ENCODE measurements at regions not wholly inside any gene's neighbourhood (a gene's known extent, or its start where the extent isn't known, plus 50 kb on each side); places are given as distances from the start of the nearest gene placed in this dataset.
"Not testable (repeated sequence)": the region's sequence is repeated elsewhere in the genome, so short reads cannot be mapped to it uniquely, and the experiment has no call there.

- DNase-seq (ENCODE audit: low read depth) = no peak
- TF ChIP-seq, protein P1, sequence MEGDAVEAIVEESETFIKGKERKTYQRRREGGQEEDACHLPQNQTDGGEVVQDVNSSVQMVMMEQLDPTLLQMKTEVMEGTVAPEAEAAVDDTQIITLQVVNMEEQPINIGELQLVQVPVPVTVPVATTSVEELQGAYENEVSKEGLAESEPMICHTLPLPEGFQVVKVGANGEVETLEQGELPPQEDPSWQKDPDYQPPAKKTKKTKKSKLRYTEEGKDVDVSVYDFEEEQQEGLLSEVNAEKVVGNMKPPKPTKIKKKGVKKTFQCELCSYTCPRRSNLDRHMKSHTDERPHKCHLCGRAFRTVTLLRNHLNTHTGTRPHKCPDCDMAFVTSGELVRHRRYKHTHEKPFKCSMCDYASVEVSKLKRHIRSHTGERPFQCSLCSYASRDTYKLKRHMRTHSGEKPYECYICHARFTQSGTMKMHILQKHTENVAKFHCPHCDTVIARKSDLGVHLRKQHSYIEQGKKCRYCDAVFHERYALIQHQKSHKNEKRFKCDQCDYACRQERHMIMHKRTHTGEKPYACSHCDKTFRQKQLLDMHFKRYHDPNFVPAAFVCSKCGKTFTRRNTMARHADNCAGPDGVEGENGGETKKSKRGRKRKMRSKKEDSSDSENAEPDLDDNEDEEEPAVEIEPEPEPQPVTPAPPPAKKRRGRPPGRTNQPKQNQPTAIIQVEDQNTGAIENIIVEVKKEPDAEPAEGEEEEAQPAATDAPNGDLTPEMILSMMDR (IDR thresholded peaks at IDR 0.05; ENCODE audit: insufficient read depth, low read depth, low read length, missing control alignments) = no peak
- no peak overlapping the region for H3K4me3 ChIP-seq (ENCODE audit: low read length)
Observed at GRCh38 chr12:46990211-46990610, 89.2 kb upstream of the PCED1B start.

GRCh38 chr12:46992051-46992450 lies 87.4 kb upstream of the PCED1B start:
- not testable (repeated sequence) for DNase-seq (ENCODE audit: low read depth)

GRCh38 chr12:46998811-46999368 lies 80.5 kb upstream of the PCED1B start:
- peak; percentile 75 for DNase-seq (ENCODE audit: low read depth)
- TF ChIP-seq, protein P1 (IDR thresholded peaks at IDR 0.05; ENCODE audit: insufficient read depth, low read depth, low read length, missing control alignments) = no peak
- no peak overlapping the region for H3K4me3 ChIP-seq (ENCODE audit: low read length)

More at GRCh38 chr12:46992051-46992450, 87.4 kb upstream of the PCED1B start:
- not testable (repeated sequence) for H3K4me3 ChIP-seq (ENCODE audit: low read length)

GRCh38 chr12:47004634-47005033 lies 74.8 kb upstream of the PCED1B start:
- H3K4me3 ChIP-seq (ENCODE audit: low read length) = no peak overlapping the region
- TF ChIP-seq, protein P1 (IDR thresholded peaks at IDR 0.05; ENCODE audit: insufficient read depth, low read depth, low read length, missing control alignments) = no peak
- DNase-seq (ENCODE audit: low read depth) = no peak

- TF ChIP-seq, protein P1 (IDR thresholded peaks at IDR 0.05; ENCODE audit: insufficient read depth, low read depth, low read length, missing control alignments) = no peak
- no peak for DNase-seq (ENCODE audit: low read depth)
- no peak overlapping the region for H3K4me3 ChIP-seq (ENCODE audit: low read length)
Observed at GRCh38 chr12:47007048-47007447, 72.4 kb upstream of the PCED1B start.

DNA sequence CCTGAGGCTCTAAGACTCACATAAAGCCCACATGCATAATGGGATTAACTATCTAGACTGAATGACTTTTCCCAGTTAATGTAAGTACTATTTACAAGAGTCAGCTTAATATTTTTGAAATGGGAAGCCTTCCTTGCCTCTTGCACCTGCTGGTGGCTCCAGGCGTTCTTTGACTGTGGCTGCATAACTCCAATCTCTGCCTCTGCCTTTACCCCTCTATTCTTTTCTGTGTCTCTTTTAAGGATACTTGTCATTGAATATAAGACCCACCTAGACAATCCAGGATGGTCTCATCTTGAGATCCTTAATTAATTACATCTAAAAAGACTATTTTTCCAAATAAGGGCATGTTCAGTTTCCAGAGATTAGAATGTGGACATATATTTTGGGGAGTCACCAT lies 66.9 kb upstream of the PCED1B start:
- TF ChIP-seq, protein P1 (IDR thresholded peaks at IDR 0.05; ENCODE audit: insufficient read depth, low read depth, low read length, missing control alignments) = no peak
- no peak overlapping the region for H3K4me3 ChIP-seq (ENCODE audit: low read length)
- DNase-seq (ENCODE audit: low read depth) = no peak

DNA sequence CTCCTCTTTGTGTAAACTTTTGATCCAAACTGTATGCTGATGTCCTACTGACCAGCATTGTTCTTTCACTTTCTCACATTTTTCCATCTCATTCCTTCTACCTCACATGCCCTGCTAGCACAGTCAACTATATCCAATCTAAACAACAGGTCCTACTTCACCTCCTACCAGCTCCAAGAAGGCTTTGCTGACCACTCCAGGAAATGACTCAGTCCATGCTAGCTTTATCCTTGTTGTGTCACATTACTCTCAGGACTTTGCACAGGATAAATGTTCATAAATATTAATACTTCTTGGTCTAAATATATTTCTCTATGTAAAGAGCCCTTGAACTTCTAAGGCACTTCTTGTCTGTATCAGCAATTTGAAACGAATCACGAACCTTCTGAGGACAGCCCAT lies 64.9 kb upstream of the PCED1B start:
- TF ChIP-seq, protein P1 (IDR thresholded peaks at IDR 0.05; ENCODE audit: insufficient read depth, low read depth, low read length, missing control alignments) = no peak
- no peak overlapping the region for H3K4me3 ChIP-seq (ENCODE audit: low read length)
- DNase-seq (ENCODE audit: low read depth) = peak; percentile 68

All from epithelial cell of esophagus (primary cell).